ENCODE measurements at regions not wholly inside any gene's neighbourhood (a gene's known extent, or its start where the extent isn't known, plus 50 kb on each side); places are given as distances from the start of the nearest gene placed in this dataset.

DNA sequence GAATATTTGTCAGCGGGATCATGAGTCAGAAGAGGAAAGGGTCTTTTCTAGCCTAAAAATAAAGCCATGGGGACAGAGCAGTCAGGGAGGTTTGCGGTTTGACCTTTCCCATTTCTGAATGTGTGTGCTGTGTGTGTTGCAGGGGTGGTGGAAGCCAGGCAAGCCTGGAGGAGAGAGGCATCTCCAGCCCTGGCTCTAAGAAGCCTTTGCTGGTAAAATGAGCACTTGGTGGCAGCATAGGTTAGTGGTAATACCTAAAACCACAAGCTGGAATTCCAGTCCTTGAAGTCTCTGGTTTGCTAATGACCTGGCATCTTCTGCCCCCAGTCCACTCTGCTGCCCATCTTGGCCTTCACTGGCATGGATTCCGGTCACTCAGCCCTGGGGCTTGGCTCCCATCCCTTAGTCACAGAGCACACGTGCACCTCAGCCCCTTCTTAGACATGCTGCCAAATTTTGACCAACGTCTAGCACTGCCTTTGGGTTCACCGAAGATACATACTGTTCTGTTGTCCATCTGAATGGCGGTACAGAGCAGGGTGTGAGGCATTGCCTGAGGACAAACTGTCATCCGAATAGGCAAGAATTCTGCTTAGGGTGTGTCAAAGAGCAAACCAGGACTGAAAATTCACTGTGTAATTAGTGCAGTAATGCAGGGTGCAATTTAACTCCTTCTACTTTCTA is 52.7 kb downstream of the KCNA5 start:
- Histone ChIP-seq H3K27me3 (no peaks in the 10 kb centered on the region), H3K27ac (no peak overlapping the region), H3K9me3 (no peaks in the 10 kb centered on the region), H3K4me3 (no peak overlapping the region), H3K36me3 (replicated peaks in 1 of 2; ENCODE audit: insufficient read depth in 1 of 2, low read depth in 2 of 2) (no peaks in the 10 kb centered on the region), H3K4me1 (no peaks in the 10 kb centered on the region)
- WGBS, 2 donors = 60 to 63% methylated on average over 8 of the region's 8 CpGs
- TF ChIP-seq, protein P1, sequence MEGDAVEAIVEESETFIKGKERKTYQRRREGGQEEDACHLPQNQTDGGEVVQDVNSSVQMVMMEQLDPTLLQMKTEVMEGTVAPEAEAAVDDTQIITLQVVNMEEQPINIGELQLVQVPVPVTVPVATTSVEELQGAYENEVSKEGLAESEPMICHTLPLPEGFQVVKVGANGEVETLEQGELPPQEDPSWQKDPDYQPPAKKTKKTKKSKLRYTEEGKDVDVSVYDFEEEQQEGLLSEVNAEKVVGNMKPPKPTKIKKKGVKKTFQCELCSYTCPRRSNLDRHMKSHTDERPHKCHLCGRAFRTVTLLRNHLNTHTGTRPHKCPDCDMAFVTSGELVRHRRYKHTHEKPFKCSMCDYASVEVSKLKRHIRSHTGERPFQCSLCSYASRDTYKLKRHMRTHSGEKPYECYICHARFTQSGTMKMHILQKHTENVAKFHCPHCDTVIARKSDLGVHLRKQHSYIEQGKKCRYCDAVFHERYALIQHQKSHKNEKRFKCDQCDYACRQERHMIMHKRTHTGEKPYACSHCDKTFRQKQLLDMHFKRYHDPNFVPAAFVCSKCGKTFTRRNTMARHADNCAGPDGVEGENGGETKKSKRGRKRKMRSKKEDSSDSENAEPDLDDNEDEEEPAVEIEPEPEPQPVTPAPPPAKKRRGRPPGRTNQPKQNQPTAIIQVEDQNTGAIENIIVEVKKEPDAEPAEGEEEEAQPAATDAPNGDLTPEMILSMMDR (IDR thresholded peaks at IDR 0.05) = no peak
- no peak for TF ChIP-seq POLR2A (IDR thresholded peaks at IDR 0.05)
- ATAC-seq (no peak), DNase-seq (no peak)
- intact Hi-C loops (cut with DNase I) = no loop called here

DNA sequence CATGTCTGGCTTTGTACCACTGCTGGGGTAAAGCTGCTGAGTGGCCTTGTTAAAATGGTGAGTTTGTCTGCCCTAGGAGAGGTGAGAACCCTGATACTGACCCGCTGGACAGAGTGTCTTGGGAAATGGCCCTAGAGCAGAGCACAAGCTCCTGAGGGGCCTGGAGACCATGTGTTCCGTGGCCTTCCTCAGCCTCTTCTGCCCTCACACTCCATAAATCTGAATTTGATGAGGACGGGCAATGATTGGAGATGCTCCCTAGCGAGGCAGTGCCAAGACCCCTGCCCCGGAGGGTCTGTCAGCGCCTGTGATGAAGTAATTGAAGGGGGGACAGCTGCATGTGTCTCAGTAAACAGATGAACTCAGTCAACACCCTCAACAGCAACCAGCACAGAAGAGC is 54.1 kb downstream of the KCNA5 start:
- TF ChIP-seq, protein P1 (IDR thresholded peaks at IDR 0.05) = no peak
- TF ChIP-seq POLR2A (IDR thresholded peaks at IDR 0.05) = no peak
- H3K27me3 ChIP-seq = no peaks in the 10 kb centered on the region
- H3K4me1 ChIP-seq = no peaks in the 10 kb centered on the region
- DNase-seq (no peak), ATAC-seq (no peak)
- no peaks in the 10 kb centered on the region for H3K36me3 ChIP-seq (replicated peaks in 1 of 2; ENCODE audit: insufficient read depth in 1 of 2, low read depth in 2 of 2)
- H3K27ac ChIP-seq = no peak overlapping the region
- intact Hi-C loops (cut with DNase I) = no loop called here
- 61 to 79% methylated on average over 3 to 6 of the region's 6 CpGs for WGBS, 2 donors
- H3K9me3 ChIP-seq = no peaks in the 10 kb centered on the region
- H3K4me3 ChIP-seq = no peak overlapping the region

DNA sequence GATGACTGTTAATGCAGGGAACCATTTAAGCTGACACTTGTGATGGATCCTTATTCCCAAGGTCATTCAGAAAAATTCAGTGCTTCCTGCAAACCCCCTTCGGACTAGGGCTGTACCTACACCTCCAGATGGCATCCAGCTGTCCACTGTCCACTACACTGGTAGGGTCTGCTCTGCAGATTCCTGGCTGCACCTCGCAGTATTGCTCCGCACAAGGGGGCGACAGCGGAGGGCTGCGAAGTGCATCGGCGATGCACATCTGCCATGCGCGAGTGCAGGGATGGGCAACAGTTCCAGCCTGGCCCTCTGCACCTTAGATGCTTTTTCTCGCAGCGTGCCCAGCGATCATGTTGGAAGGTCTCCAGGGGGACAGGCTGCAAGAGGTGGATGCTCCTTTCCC is 55.5 kb downstream of the KCNA5 start:
- Histone ChIP-seq H3K27me3 (no peaks in the 10 kb centered on the region), H3K4me1 (no peaks in the 10 kb centered on the region), H3K36me3 (replicated peaks in 1 of 2; ENCODE audit: insufficient read depth in 1 of 2, low read depth in 2 of 2) (no peaks in the 10 kb centered on the region), H3K4me3 (no peak overlapping the region), H3K9me3 (no peaks in the 10 kb centered on the region), H3K27ac (no peak overlapping the region)
- intact Hi-C loops (cut with DNase I) = no loop called here
- TF ChIP-seq POLR2A (IDR thresholded peaks at IDR 0.05) = no peak
- TF ChIP-seq, protein P1 (IDR thresholded peaks at IDR 0.05) = no peak
- WGBS, 2 donors = 84 to 86% methylated on average over 11 to 13 of the region's 13 CpGs
- no peak for ATAC-seq
- DNase-seq = no peak

DNA sequence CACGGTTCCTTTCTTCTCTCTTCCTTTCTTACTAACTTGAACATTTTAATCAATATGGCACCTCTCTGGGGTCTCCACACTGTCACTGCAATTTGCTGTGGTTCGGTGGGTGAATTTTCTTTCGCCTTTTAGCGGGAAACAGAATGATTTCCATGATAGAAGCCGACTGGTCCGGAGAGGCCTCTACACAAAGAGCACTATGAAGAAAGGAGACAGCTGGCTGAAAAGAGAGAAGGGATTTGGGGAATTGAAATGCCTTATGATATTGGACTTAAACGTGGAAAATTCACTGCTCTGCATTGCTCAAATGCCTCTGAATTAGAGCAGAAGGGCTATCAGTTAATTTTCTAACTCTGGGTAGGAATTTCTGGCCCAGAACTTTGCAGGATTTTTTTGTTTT is 55.9 kb downstream of the KCNA5 start:
- Histone ChIP-seq H3K9me3 (no peaks in the 10 kb centered on the region), H3K27ac (no peak overlapping the region), H3K4me1 (no peaks in the 10 kb centered on the region), H3K36me3 (replicated peaks in 1 of 2; ENCODE audit: insufficient read depth in 1 of 2, low read depth in 2 of 2) (no peaks in the 10 kb centered on the region), H3K4me3 (no peak overlapping the region), H3K27me3 (no peaks in the 10 kb centered on the region)
- ATAC-seq (no peak), DNase-seq (no peak)
- 61 to 69% methylated on average over 7 of the region's 7 CpGs for WGBS, 2 donors
- intact Hi-C loops (cut with DNase I) = no loop called here
- TF ChIP-seq POLR2A (IDR thresholded peaks at IDR 0.05) = no peak
- TF ChIP-seq, protein P1 (IDR thresholded peaks at IDR 0.05) = no peak

DNA sequence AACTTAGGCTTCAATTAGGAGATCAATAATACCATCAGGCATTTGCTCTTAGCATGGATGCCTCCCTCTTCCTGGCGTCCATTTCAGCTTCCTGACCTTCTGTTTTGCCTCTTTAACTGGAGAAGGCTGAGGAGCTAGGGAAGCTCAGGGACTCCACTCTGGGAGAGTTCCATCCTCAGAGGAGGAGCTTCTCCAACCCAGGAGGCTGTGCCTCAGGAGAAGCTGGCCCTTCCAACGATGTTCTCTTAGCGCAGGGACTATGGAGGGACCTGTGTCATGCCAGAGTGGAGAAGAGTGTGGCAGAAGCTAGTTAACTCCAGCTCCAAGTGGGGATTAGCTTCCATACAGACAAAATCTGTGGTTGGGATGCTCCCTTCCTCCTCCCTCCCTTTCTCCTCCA is 58.0 kb downstream of the KCNA5 start:
- H3K9me3 ChIP-seq = no peaks in the 10 kb centered on the region
- no peak for DNase-seq
- H3K4me3 ChIP-seq = no peak overlapping the region
- ATAC-seq = no peak
- TF ChIP-seq POLR2A (IDR thresholded peaks at IDR 0.05) = no peak
- TF ChIP-seq, protein P1 (IDR thresholded peaks at IDR 0.05) = no peak
- no peaks in the 10 kb centered on the region for H3K36me3 ChIP-seq (replicated peaks in 1 of 2; ENCODE audit: insufficient read depth in 1 of 2, low read depth in 2 of 2)
- WGBS, 2 donors = 79 to 82% methylated on average over 3 of the region's 3 CpGs
- H3K27ac ChIP-seq = no peak overlapping the region
- H3K27me3 ChIP-seq = no peaks in the 10 kb centered on the region
- no peaks in the 10 kb centered on the region for H3K4me1 ChIP-seq
- intact Hi-C loops (cut with DNase I) = no loop called here
